ENCODE measurements at regions not wholly inside any gene's neighbourhood (a gene's known extent, or its start where the extent isn't known, plus 50 kb on each side); places are given as distances from the start of the nearest gene placed in this dataset.

- TF ChIP-seq, protein P1, sequence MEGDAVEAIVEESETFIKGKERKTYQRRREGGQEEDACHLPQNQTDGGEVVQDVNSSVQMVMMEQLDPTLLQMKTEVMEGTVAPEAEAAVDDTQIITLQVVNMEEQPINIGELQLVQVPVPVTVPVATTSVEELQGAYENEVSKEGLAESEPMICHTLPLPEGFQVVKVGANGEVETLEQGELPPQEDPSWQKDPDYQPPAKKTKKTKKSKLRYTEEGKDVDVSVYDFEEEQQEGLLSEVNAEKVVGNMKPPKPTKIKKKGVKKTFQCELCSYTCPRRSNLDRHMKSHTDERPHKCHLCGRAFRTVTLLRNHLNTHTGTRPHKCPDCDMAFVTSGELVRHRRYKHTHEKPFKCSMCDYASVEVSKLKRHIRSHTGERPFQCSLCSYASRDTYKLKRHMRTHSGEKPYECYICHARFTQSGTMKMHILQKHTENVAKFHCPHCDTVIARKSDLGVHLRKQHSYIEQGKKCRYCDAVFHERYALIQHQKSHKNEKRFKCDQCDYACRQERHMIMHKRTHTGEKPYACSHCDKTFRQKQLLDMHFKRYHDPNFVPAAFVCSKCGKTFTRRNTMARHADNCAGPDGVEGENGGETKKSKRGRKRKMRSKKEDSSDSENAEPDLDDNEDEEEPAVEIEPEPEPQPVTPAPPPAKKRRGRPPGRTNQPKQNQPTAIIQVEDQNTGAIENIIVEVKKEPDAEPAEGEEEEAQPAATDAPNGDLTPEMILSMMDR (IDR thresholded peaks at IDR 0.05): no peak
- TF ChIP-seq, protein P2, sequence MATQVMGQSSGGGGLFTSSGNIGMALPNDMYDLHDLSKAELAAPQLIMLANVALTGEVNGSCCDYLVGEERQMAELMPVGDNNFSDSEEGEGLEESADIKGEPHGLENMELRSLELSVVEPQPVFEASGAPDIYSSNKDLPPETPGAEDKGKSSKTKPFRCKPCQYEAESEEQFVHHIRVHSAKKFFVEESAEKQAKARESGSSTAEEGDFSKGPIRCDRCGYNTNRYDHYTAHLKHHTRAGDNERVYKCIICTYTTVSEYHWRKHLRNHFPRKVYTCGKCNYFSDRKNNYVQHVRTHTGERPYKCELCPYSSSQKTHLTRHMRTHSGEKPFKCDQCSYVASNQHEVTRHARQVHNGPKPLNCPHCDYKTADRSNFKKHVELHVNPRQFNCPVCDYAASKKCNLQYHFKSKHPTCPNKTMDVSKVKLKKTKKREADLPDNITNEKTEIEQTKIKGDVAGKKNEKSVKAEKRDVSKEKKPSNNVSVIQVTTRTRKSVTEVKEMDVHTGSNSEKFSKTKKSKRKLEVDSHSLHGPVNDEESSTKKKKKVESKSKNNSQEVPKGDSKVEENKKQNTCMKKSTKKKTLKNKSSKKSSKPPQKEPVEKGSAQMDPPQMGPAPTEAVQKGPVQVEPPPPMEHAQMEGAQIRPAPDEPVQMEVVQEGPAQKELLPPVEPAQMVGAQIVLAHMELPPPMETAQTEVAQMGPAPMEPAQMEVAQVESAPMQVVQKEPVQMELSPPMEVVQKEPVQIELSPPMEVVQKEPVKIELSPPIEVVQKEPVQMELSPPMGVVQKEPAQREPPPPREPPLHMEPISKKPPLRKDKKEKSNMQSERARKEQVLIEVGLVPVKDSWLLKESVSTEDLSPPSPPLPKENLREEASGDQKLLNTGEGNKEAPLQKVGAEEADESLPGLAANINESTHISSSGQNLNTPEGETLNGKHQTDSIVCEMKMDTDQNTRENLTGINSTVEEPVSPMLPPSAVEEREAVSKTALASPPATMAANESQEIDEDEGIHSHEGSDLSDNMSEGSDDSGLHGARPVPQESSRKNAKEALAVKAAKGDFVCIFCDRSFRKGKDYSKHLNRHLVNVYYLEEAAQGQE (IDR thresholded peaks at IDR 0.05; ENCODE audit: insufficient read depth in 1 of 2, low read depth in 2 of 2, low read length in 1 of 2): no peak
- TF ChIP-seq POLR2AphosphoS5 (IDR thresholded peaks at IDR 0.05; ENCODE audit: low read depth, low read length): no peak
Observed at GRCh38 chr13:39149896-39150295, 111.6 kb downstream of the NHLRC3 start.
